H1 (cell line): ENCODE measurements at regions not wholly inside any gene's neighbourhood (a gene's known extent, or its start where the extent isn't known, plus 50 kb on each side); places are given as distances from the start of the nearest gene placed in this dataset.

ENCODE experiments used
- CTCF ChIA-PET: fragments of 300-600 bp; sonication (Branson Sonifier 250); formaldehyde crosslinking; loops from one replicate; lab custom pipeline; 2021; ENCODE audit not compliant: partially characterized antibody; lab: Charles Lee
- POLR2A ChIA-PET: fragments of 300-600 bp; sonication (Branson Sonifier 250); formaldehyde crosslinking; loops from one replicate; lab custom pipeline; 2021; ENCODE audit warnings: inconsistent platforms; ENCODE audit not compliant: partially characterized antibody; lab: Charles Lee
- DNase-seq, 2 experiments: peaks; one replicate each; pipeline versions ENCODE4 v3.0.0 to v3.0.0-alpha.2; 2010 to 2022; ENCODE audit warnings: low spot score in 2 of 2, low read depth in 1 of 2, mixed read lengths in 1 of 2
- FAIRE-seq: peaks from 2 replicates; lab custom pipeline; 2011; peaks lifted over from hg19 to GRCh38; lab: Jason Lieb, UNC
- H2AFZ ChIP-seq: 2 replicates; pipeline ENCODE4 v1.8.1; 2012; ENCODE audit warnings: low read length, inconsistent platforms
- H2AK5ac ChIP-seq: 2 replicates; pipeline ENCODE4 v1.6.1; 2013; ENCODE audit warnings: low read depth, low read length
- H2BK120ac ChIP-seq: replicated peaks from 2 replicates; pipeline ENCODE3; 2013; ENCODE audit warnings: low read depth, low read length, inconsistent platforms
- H2BK12ac ChIP-seq: 2 replicates; pipeline ENCODE4 v1.6.1; 2013; ENCODE audit warnings: low read depth, low read length
- H2BK15ac ChIP-seq: 2 replicates; pipeline ENCODE4 v1.6.1; 2013; ENCODE audit warnings: low read length
- H2BK20ac ChIP-seq: 2 replicates; pipeline ENCODE4 v1.6.1; 2013; ENCODE audit warnings: low read length
- H2BK5ac ChIP-seq: 2 replicates; pipeline ENCODE4 v1.6.1; 2013; ENCODE audit warnings: low read depth, low read length
- H3K14ac ChIP-seq: 2 replicates; pipeline ENCODE4 v1.6.1; 2013; ENCODE audit warnings: inconsistent platforms; ENCODE audit not compliant: insufficient read length
- H3K18ac ChIP-seq: 2 replicates; pipeline ENCODE4 v1.6.1; 2013; ENCODE audit warnings: low read length; ENCODE audit errors: extremely low read depth
- H3K23ac ChIP-seq: 2 replicates; pipeline ENCODE4 v1.6.1; 2013; ENCODE audit warnings: inconsistent platforms; ENCODE audit not compliant: insufficient read length
- H3K23me2 ChIP-seq: 2 replicates; pipeline ENCODE4 v1.6.1; 2013; ENCODE audit warnings: low read depth, low read length
- H3K27ac ChIP-seq: 2 replicates; pipeline ENCODE4 v1.6.1; 2011; ENCODE audit warnings: low read depth, low read length, inconsistent platforms
- H3K27me3 ChIP-seq, 4 experiments: replicated peaks in 1 of 4; 1 replicate in 1 of 4; 2 replicates in 3 of 4; pipeline versions ENCODE4 v1.6.1 to v1.8.1; 2011 to 2013; ENCODE audit warnings: low read length in 3 of 4, mild to moderate bottlenecking in 3 of 4, inconsistent platforms in 2 of 4, mixed read lengths in 2 of 4, moderate library complexity in 1 of 4; ENCODE audit not compliant: control insufficient read depth in 3 of 4, insufficient read depth in 3 of 4; ENCODE audit errors: extremely low read depth in 1 of 4
- H3K36me3 ChIP-seq, 4 experiments: 2 replicates each; pipeline versions ENCODE4 v1.6.1 to v1.8.1; 2011 to 2013; ENCODE audit warnings: mild to moderate bottlenecking in 4 of 4, low read length in 3 of 4, moderate library complexity in 2 of 4, control low read depth in 1 of 4, inconsistent platforms in 1 of 4; ENCODE audit not compliant: insufficient read depth in 4 of 4, control insufficient read depth in 2 of 4
- H3K4ac ChIP-seq: replicated peaks from 2 replicates; pipeline ENCODE3; 2013; ENCODE audit warnings: low read length, low read depth, mixed read lengths, inconsistent platforms; ENCODE audit not compliant: insufficient read length
- H3K4me1 ChIP-seq, 4 experiments: replicated peaks in 1 of 4; 1 replicate in 1 of 4; 2 replicates in 3 of 4; pipeline versions ENCODE4 v1.6.1 to v1.8.1; 2011 to 2013; ENCODE audit warnings: low read length in 3 of 4, inconsistent platforms in 2 of 4, mixed read lengths in 1 of 4; ENCODE audit not compliant: insufficient read depth in 4 of 4, control insufficient read depth in 3 of 4
- H3K4me2 ChIP-seq, 2 experiments: 2 replicates each; pipeline versions ENCODE4 v1.6.1 to v1.8.1; 2011 to 2013; ENCODE audit warnings: low read depth in 2 of 2, low read length in 2 of 2, control low read depth in 1 of 2, inconsistent platforms in 1 of 2, mild to moderate bottlenecking in 1 of 2; ENCODE audit not compliant: insufficient read depth in 1 of 2
- H3K4me3 ChIP-seq, 4 experiments: fragments of 200-600, 300-600 bp in 1 of 4; sonication (generic), shearing (Covaris generic), sonication (Bioruptor Twin) in 1 of 4; 2 replicates each; pipeline versions ENCODE4 v1.5.1 to v1.8.1; 2011 to 2016; ENCODE audit warnings: low read length in 4 of 4, low read depth in 3 of 4, control low read depth in 2 of 4, inconsistent platforms in 2 of 4, mild to moderate bottlenecking in 2 of 4, mixed read lengths in 1 of 4, moderate library complexity in 1 of 4; ENCODE audit not compliant: insufficient read depth in 2 of 4; ENCODE audit errors: extremely low read depth in 1 of 4
- H3K56ac ChIP-seq: replicated peaks from 2 replicates; pipeline ENCODE3; 2013; ENCODE audit warnings: low read depth, mild to moderate bottlenecking, mixed read lengths, low read length, inconsistent platforms; ENCODE audit not compliant: insufficient read length
- H3K79me1 ChIP-seq: 2 replicates; pipeline ENCODE4 v1.6.1; 2013; ENCODE audit warnings: low read depth, low read length, control low read depth
- H3K79me2 ChIP-seq, 2 experiments: 2 replicates each; pipeline versions ENCODE4 v1.6.1 to v1.8.1; 2012 to 2013; ENCODE audit warnings: low read length in 2 of 2, mild to moderate bottlenecking in 2 of 2, inconsistent platforms in 1 of 2; ENCODE audit not compliant: insufficient read depth in 2 of 2, control insufficient read depth in 1 of 2
- H3K9ac ChIP-seq, 4 experiments: replicated peaks in 1 of 4; 1 replicate in 1 of 4; 2 replicates in 3 of 4; pipeline versions ENCODE4 v1.6.1 to v1.8.1; 2011 to 2013; ENCODE audit warnings: low read depth in 3 of 4, low read length in 3 of 4, control low read depth in 2 of 4, mild to moderate bottlenecking in 2 of 4, moderate library complexity in 2 of 4, inconsistent platforms in 1 of 4; ENCODE audit errors: extremely low read depth in 1 of 4
- H3K9me3 ChIP-seq, 2 experiments: 2 replicates each; pipeline versions ENCODE4 v1.6.1 to v1.8.1; 2012 to 2013; ENCODE audit warnings: mild to moderate bottlenecking in 2 of 2, moderate library complexity in 2 of 2, control low read depth in 1 of 2, inconsistent platforms in 1 of 2, low read depth in 1 of 2, low read length in 1 of 2, mixed read lengths in 1 of 2; ENCODE audit not compliant: insufficient read depth in 2 of 2
- H4K20me1 ChIP-seq, 2 experiments: replicated peaks in 1 of 2; 2 replicates each; pipeline versions ENCODE3 to v1.8.1; 2011 to 2013; ENCODE audit warnings: inconsistent platforms in 2 of 2, low read length in 2 of 2, mild to moderate bottlenecking in 1 of 2; ENCODE audit not compliant: insufficient read depth in 2 of 2, control insufficient read depth in 1 of 2
- H4K5ac ChIP-seq: 2 replicates; pipeline ENCODE4 v1.6.1; 2013; ENCODE audit warnings: low read length, low read depth, mixed read lengths, inconsistent platforms; ENCODE audit not compliant: insufficient read length
- H4K8ac ChIP-seq: 2 replicates; pipeline ENCODE4 v1.8.0; 2013; ENCODE audit warnings: mild to moderate bottlenecking, moderate library complexity, low read length, inconsistent platforms; ENCODE audit not compliant: insufficient read depth; ENCODE audit errors: extremely low read depth
- H4K91ac ChIP-seq: replicated peaks from 2 replicates; pipeline ENCODE3; 2013; ENCODE audit warnings: low read length, mixed read lengths, inconsistent platforms; ENCODE audit not compliant: insufficient read length
- ASH2L ChIP-seq: fragments of 200-600, 300-600 bp; sonication (generic); IDR thresholded peaks from one replicate; pipeline ENCODE4 v1.7.1; 2017; ENCODE audit warnings: low read length
- CBX5 ChIP-seq: fragments of 300-800, 300-1000 bp; sonication (generic); IDR thresholded peaks from 2 replicates; pipeline ENCODE4 v1.7.1; 2016; ENCODE audit warnings: antibody characterized with exemption, low read length, low read depth
- GABPA ChIP-seq: IDR thresholded peaks from 2 replicates; pipeline ENCODE4 v1.6.1; 2011; ENCODE audit warnings: mild to moderate bottlenecking, low read length, moderate library complexity, borderline replicate concordance; ENCODE audit not compliant: insufficient read depth
- SAP30 ChIP-seq: fragments of 300-600 bp; sonication (generic); IDR thresholded peaks from 2 replicates; pipeline ENCODE4 v1.7.1; 2012; ENCODE audit warnings: low read length, moderate library complexity, mild to moderate bottlenecking, inconsistent platforms; ENCODE audit not compliant: insufficient read depth, insufficient replicate concordance
- WGBS, 2 experiments: shearing (Covaris generic) in 1 of 2; methylation state at CpG; one replicate each; pipeline versions ENCODE4 v1.1.6 to v1.1.7; 2013 to 2015; ENCODE audit warnings: low lambda C conversion rate in 2 of 2, mixed read lengths in 2 of 2, inconsistent platforms in 1 of 2, low coverage in 1 of 2, missing lambda C conversion rate in 1 of 2; ENCODE audit not compliant: insufficient replicate concordance in 2 of 2, insufficient coverage in 1 of 2, insufficient read length in 1 of 2; ENCODE audit errors: extremely low coverage in 1 of 2, missing lambda C conversion rate in 1 of 2; 5-methylcytosine and 5-hydroxymethylcytosine counted together
- TF ChIP-seq, protein P1 (sequence below): IDR thresholded peaks from 2 replicates; pipeline ENCODE4 v1.6.1; 2012; ENCODE audit warnings: inconsistent platforms

DNA sequence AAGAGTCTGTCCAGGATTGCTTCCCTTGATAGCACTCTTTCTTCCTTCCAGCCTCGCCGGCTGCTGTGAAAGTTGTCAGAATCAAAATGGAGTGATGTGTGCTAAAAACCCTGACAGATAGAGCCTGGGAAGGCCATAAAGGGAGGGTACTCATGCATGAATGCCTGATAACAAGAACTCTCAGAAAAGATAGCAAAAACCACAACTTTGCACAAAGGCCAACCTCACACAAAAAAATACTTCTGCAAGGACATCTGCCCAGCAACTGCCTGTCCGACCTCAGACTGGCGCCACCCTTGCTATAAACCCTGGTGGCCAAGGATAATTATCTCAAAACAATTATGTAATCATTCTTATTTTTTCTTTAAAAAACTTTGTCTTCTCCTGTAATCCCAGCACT, 133.2 kb upstream of the SVIL start:
- Histone ChIP-seq H3K79me2 (no peaks in the 10 kb centered on the region), H2BK20ac (no peak overlapping the region), H3K9ac (no peak overlapping the region), H3K14ac (no peak overlapping the region), H4K20me1 (no peaks in the 10 kb centered on the region), H2BK12ac (no peak overlapping the region), H3K27ac (no peak overlapping the region), H4K91ac (no peak overlapping the region), H3K23me2 (no peaks in the 10 kb centered on the region), H4K8ac (no peak overlapping the region), H4K5ac (no peak overlapping the region), H2AFZ (no peak overlapping the region), H2BK120ac (no peak overlapping the region), H3K9me3 (peaks cover 0 to 3% of the 10 kb centered on the region in 2 experiments; a peak in 1 of 4 replicates), H3K23ac (no peak overlapping the region), H3K27me3 (no peaks in the 10 kb centered on the region), H2BK15ac (no peak overlapping the region), H3K4me1 (no peaks in the 10 kb centered on the region), H3K4me2 (no peak overlapping the region), H2AK5ac (no peak overlapping the region), H3K36me3 (no peaks in the 10 kb centered on the region), H3K4ac (no peak overlapping the region), H3K79me1 (no peaks in the 10 kb centered on the region), H2BK5ac (no peak overlapping the region), H3K56ac (no peak overlapping the region), H3K4me3 (no peak overlapping the region), H3K18ac (no peak overlapping the region)
- CTCF ChIA-PET, result no interaction called here
- POLR2A ChIA-PET, result no interaction called here
- TF ChIP-seq SAP30 (no peak), GABPA (no peak), ASH2L (no peak), CBX5 (no peak)
- TF ChIP-seq, protein P1, sequence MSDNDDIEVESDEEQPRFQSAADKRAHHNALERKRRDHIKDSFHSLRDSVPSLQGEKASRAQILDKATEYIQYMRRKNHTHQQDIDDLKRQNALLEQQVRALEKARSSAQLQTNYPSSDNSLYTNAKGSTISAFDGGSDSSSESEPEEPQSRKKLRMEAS, result no peak
- no peak for FAIRE-seq
- DNase-seq, result no peak
- 91% methylated on average over 4 of the region's 4 CpGs; no CpG with 5 or more reads in 1 of the 2 experiments for WGBS, 2 experiments
